HEK293 (cell line): ENCODE measurements at regions not wholly inside any gene's neighbourhood (a gene's known extent, or its start where the extent isn't known, plus 50 kb on each side); places are given as distances from the start of the nearest gene placed in this dataset.

Source experiments
- CTCF ChIA-PET: fragments of 350-600 bp; formaldehyde crosslinking; extraction: SDS; loops from one replicate; lab custom pipeline; 2021; ENCODE audit warnings: antibody characterized with exemption; lab: Yijun Ruan, JAX
- POLR2A ChIA-PET: fragments of 300-600 bp; formaldehyde crosslinking; extraction: SDS; loops from one replicate; lab custom pipeline; 2020; ENCODE audit warnings: antibody characterized with exemption, inconsistent platforms; lab: Yijun Ruan, JAX
- H3K27ac ChIP-seq: fragments of 200-500 bp; sonication (Bioruptor generic); 2 replicates; pipeline ENCODE4 v1.5.1; 2014; ENCODE audit warnings: low read depth, low read length, control low read depth, inconsistent platforms; ENCODE audit errors: extremely low read depth
- H3K36me3 ChIP-seq, 2 experiments: fragments of 200-500 bp in 1 of 2; sonication (Bioruptor generic) in 1 of 2; 1 replicate in 1 of 2; 2 replicates in 1 of 2; pipeline ENCODE4 v1.5.1; 2014 to 2017; ENCODE audit warnings: inconsistent platforms in 2 of 2, low read length in 2 of 2; ENCODE audit not compliant: control insufficient read depth in 2 of 2, insufficient read depth in 1 of 2
- H3K4me1 ChIP-seq: fragments of 200-500 bp; sonication (Bioruptor generic); 2 replicates; pipeline ENCODE4 v1.5.1; 2014; ENCODE audit warnings: mild to moderate bottlenecking, low read length, inconsistent platforms; ENCODE audit not compliant: control insufficient read depth, insufficient read depth
- H3K4me3 ChIP-seq: 2 replicates; pipeline ENCODE4 v1.5.1; 2011; ENCODE audit warnings: low read depth, mild to moderate bottlenecking, control low read depth, low read length, moderate library complexity
- H3K9me3 ChIP-seq: fragments of 200-500 bp; sonication (Bioruptor generic); 2 replicates; pipeline ENCODE4 v1.5.1; 2014; ENCODE audit warnings: low read depth, low read length, inconsistent platforms; ENCODE audit not compliant: control insufficient read depth, insufficient read depth
- BCL6B ChIP-seq: fragments of 450-650 bp; formaldehyde crosslinking; IDR thresholded peaks from 2 replicates; pipeline ENCODE4 v1.5.1; 2017; ENCODE audit warnings: missing biosample characterization, missing genetic modification characterization
- GLIS2 ChIP-seq: fragments of 450-650 bp; formaldehyde crosslinking; IDR thresholded peaks from 2 replicates; pipeline ENCODE4 v1.5.1; 2016; ENCODE audit warnings: missing biosample characterization, missing genetic modification characterization
- HOXC10 ChIP-seq: sonication (generic); formaldehyde crosslinking; IDR thresholded peaks from 2 replicates; pipeline ENCODE4 v1.8.1; 2023; ENCODE audit warnings: mild to moderate bottlenecking, missing genetic modification reagents
- HOXD13 ChIP-seq: sonication (generic); formaldehyde crosslinking; IDR thresholded peaks from 2 replicates; pipeline ENCODE4 v1.8.0; 2022; ENCODE audit warnings: missing genetic modification reagents, borderline replicate concordance
- PBX3 ChIP-seq: sonication (generic); formaldehyde crosslinking; IDR thresholded peaks from 2 replicates; pipeline ENCODE4 v1.8.1; 2022; ENCODE audit warnings: mild to moderate bottlenecking, moderate library complexity, missing genetic modification reagents
- TRIM28 ChIP-seq: IDR thresholded peaks from 2 replicates; pipeline ENCODE4 v1.6.1; 2011; ENCODE audit warnings: low read length, control low read depth, borderline replicate concordance
- YY2 ChIP-seq: fragments of 450-650 bp; formaldehyde crosslinking; IDR thresholded peaks from 2 replicates; pipeline ENCODE4 v1.5.1; 2016; ENCODE audit warnings: missing biosample characterization, missing genetic modification characterization
- ZBTB6 ChIP-seq: fragments of 450-650 bp; formaldehyde crosslinking; IDR thresholded peaks from 2 replicates; pipeline ENCODE4 v1.5.1; 2017; ENCODE audit warnings: missing biosample characterization, missing genetic modification characterization
- ZFP41 ChIP-seq: fragments of 450-650 bp; formaldehyde crosslinking; IDR thresholded peaks from 2 replicates; pipeline ENCODE4 v1.5.1; 2016; ENCODE audit warnings: missing biosample characterization, missing genetic modification characterization, borderline replicate concordance
- ZIC2 ChIP-seq: fragments of 450-650 bp; formaldehyde crosslinking; IDR thresholded peaks from 2 replicates; pipeline ENCODE4 v1.5.1; 2016; ENCODE audit warnings: missing biosample characterization, missing genetic modification characterization
- ZNF114 ChIP-seq: fragments of 450-650 bp; formaldehyde crosslinking; IDR thresholded peaks from 2 replicates; pipeline ENCODE4 v1.5.0; 2017; ENCODE audit warnings: missing biosample characterization, missing genetic modification characterization
- ZNF140 ChIP-seq: fragments of 450-650 bp; formaldehyde crosslinking; IDR thresholded peaks from 2 replicates; pipeline ENCODE4 v1.5.1; 2016; ENCODE audit warnings: missing biosample characterization, missing genetic modification characterization
- ZNF157 ChIP-seq: fragments of 450-650 bp; formaldehyde crosslinking; IDR thresholded peaks from 2 replicates; pipeline ENCODE4 v1.5.1; 2016; ENCODE audit warnings: missing biosample characterization, missing genetic modification characterization
- ZNF18 ChIP-seq: fragments of 450-650 bp; formaldehyde crosslinking; IDR thresholded peaks from 2 replicates; pipeline ENCODE4 v1.5.1; 2016; ENCODE audit warnings: missing biosample characterization, missing genetic modification characterization
- ZNF266 ChIP-seq: fragments of 450-650 bp; formaldehyde crosslinking; IDR thresholded peaks from 2 replicates; pipeline ENCODE4 v1.5.1; 2016; ENCODE audit warnings: missing biosample characterization, missing genetic modification characterization, low read depth
- ZNF274 ChIP-seq, 2 experiments: fragments of 200-500 bp in 1 of 2; fragments of 450-650 bp in 1 of 2; sonication (Bioruptor generic) in 1 of 2; formaldehyde crosslinking in 1 of 2; IDR thresholded peaks; 2 replicates each; pipeline versions ENCODE4 v1.5.1 to v1.6.1; 2014 to 2016; ENCODE audit warnings: borderline replicate concordance in 1 of 2, inconsistent platforms in 1 of 2, low read length in 1 of 2, missing biosample characterization in 1 of 2, missing genetic modification characterization in 1 of 2
- ZNF350 ChIP-seq: fragments of 450-650 bp; formaldehyde crosslinking; IDR thresholded peaks from 2 replicates; pipeline ENCODE4 v1.5.0; 2017; ENCODE audit warnings: missing biosample characterization, mild to moderate bottlenecking, missing genetic modification characterization
- ZNF391 ChIP-seq: fragments of 450-650 bp; formaldehyde crosslinking; IDR thresholded peaks from 2 replicates; pipeline ENCODE4 v1.5.1; 2016; ENCODE audit warnings: low read depth, missing biosample characterization, missing genetic modification characterization, borderline replicate concordance
- ZNF398 ChIP-seq: fragments of 450-650 bp; formaldehyde crosslinking; IDR thresholded peaks from 2 replicates; pipeline ENCODE4 v1.5.1; 2017; ENCODE audit warnings: missing biosample characterization, missing genetic modification characterization
- ZNF404 ChIP-seq: fragments of 450-650 bp; formaldehyde crosslinking; IDR thresholded peaks from 2 replicates; pipeline ENCODE4 v1.5.1; 2017; ENCODE audit warnings: missing biosample characterization, missing genetic modification characterization
- ZNF513 ChIP-seq: fragments of 450-650 bp; IDR thresholded peaks from 2 replicates; pipeline ENCODE4 v1.5.1; 2018; ENCODE audit warnings: missing biosample characterization, missing genetic modification characterization
- ZNF514 ChIP-seq: fragments of 450-650 bp; formaldehyde crosslinking; IDR thresholded peaks from 2 replicates; pipeline ENCODE4 v1.5.1; 2016; ENCODE audit warnings: missing biosample characterization, missing genetic modification characterization
- ZNF610 ChIP-seq: fragments of 450-650 bp; formaldehyde crosslinking; IDR thresholded peaks from 2 replicates; pipeline ENCODE4 v1.5.1; 2016; ENCODE audit warnings: missing biosample characterization, missing genetic modification characterization, borderline replicate concordance
- ZNF654 ChIP-seq: fragments of 450-650 bp; formaldehyde crosslinking; IDR thresholded peaks from 2 replicates; pipeline ENCODE4 v1.5.1; 2016; ENCODE audit warnings: low read depth, missing biosample characterization, missing genetic modification characterization

- Histone ChIP-seq H3K36me3 (no peaks in the 10 kb centered on the region), H3K4me3 (no peak overlapping the region)
- TF ChIP-seq ZNF18 (tag by site-specific recombination) (no peak), ZNF274 (IDR thresholded peaks at IDR 0.05; ENCODE audit: low read length) (no peak), ZNF274 (tag by site-specific recombination; IDR thresholded peaks at IDR 0.05; ENCODE audit: borderline replicate concordance) (no peak), TRIM28 (no peak), ZNF157 (tag by site-specific recombination) (no peak), ZFP41 (tag by site-specific recombination) (no peak), ZIC2 (no peak), ZNF514 (tag by site-specific recombination) (no peak), ZNF398 (tag by site-specific recombination) (no peak), ZNF266 (tag by site-specific recombination) (no peak), ZNF350 (tag by site-specific recombination) (no peak), YY2 (tag by site-specific recombination) (no peak), HOXC10 (no peak), ZNF391 (tag by site-specific recombination) (no peak), PBX3 (CRISPR knock-in tag) (no peak), ZNF114 (no peak), HOXD13 (CRISPR knock-in tag) (no peak), ZNF654 (tag by site-specific recombination) (no peak), ZNF140 (no peak), GLIS2 (tag by site-specific recombination) (no peak)
- TF ChIP-seq, all 188 proteins: peak for 0
- ChIA-PET CTCF (no interaction called here), POLR2A (no interaction called here)
- no peaks in the 10 kb centered on the region for H3K4me1 ChIP-seq
- H3K9me3 ChIP-seq = no peaks in the 10 kb centered on the region
- no peak overlapping the region for H3K27ac ChIP-seq
Observed at GRCh38 chr18:25862881-25863600, 227.4 kb downstream of the SS18 start.

GRCh38 chr18:25853691-25854433 lies 236.6 kb downstream of the SS18 start:
- Histone ChIP-seq H3K36me3 (no peaks in the 10 kb centered on the region), H3K9me3 (no peaks in the 10 kb centered on the region), H3K4me1 (no peaks in the 10 kb centered on the region), H3K4me3 (no peak overlapping the region), H3K27ac (no peak overlapping the region)
- POLR2A ChIA-PET = no interaction called here
- CTCF ChIA-PET = interaction anchor here (0.6 kb wide), 1 partner anchor 23 kb away, joined by 3 read pairs; no protein-coding TSS in a partner anchor
- TF ChIP-seq ZNF513 (tag by site-specific recombination) (no peak), ZNF404 (tag by site-specific recombination) (no peak), BCL6B (tag by site-specific recombination) (no peak), ZNF274 (IDR thresholded peaks at IDR 0.05; ENCODE audit: low read length) (no peak), ZNF274 (tag by site-specific recombination; IDR thresholded peaks at IDR 0.05; ENCODE audit: borderline replicate concordance) (no peak), ZBTB6 (tag by site-specific recombination) (no peak), ZNF610 (no peak)
